ENCODE measurements at regions not wholly inside any gene's neighbourhood (a gene's known extent, or its start where the extent isn't known, plus 50 kb on each side); places are given as distances from the start of the nearest gene placed in this dataset.
"Not testable (repeated sequence)": the region's sequence is repeated elsewhere in the genome, so short reads cannot be mapped to it uniquely, and the experiment has no call there.

GRCh38 chr10:109732254-109732965 lies 190.9 kb downstream of the XPNPEP1 start:
- H3K79me2 ChIP-seq (ENCODE audit: control insufficient read depth, insufficient read depth, low read length) = no peaks in the 10 kb centered on the region
- no peak overlapping the region for H2AFZ ChIP-seq (ENCODE audit: low read length)
- no peaks in the 10 kb centered on the region for H3K36me3 ChIP-seq (ENCODE audit: control insufficient read depth, insufficient read depth, low read length)
- no peak overlapping the region for H3K27ac ChIP-seq (ENCODE audit: insufficient read depth, low read length)
- H3K4me1 ChIP-seq (ENCODE audit: control insufficient read depth, extremely low read depth, insufficient read depth, low read length) = no peaks in the 10 kb centered on the region
- H3K4me3 ChIP-seq (replicated peaks in 1 of 4; ENCODE audit: control extremely low read depth in 1 of 4, insufficient read depth in 1 of 4, low read depth in 3 of 4, low read length in 4 of 4) = no peak overlapping the region
- H3K9ac ChIP-seq (ENCODE audit: insufficient read depth, low read length) = no peak overlapping the region
- H3K4me2 ChIP-seq (ENCODE audit: extremely low read depth, insufficient read depth, low read length) = no peak overlapping the region
- no peak for DNase-seq (ENCODE audit: low read depth in 2 of 2)
- H3K9me3 ChIP-seq (ENCODE audit: control insufficient read depth, insufficient read depth, low read depth, low read length) = no peaks in the 10 kb centered on the region
- H3K27me3 ChIP-seq (ENCODE audit: control insufficient read depth, insufficient read depth, low read length) = no peaks in the 10 kb centered on the region
- no peaks in the 10 kb centered on the region for H4K20me1 ChIP-seq (ENCODE audit: control insufficient read depth, extremely low read depth, insufficient read depth, low read length)
- TF ChIP-seq EZH2 (IDR thresholded peaks at IDR 0.05; ENCODE audit: low read length, missing control alignments) (no peak), CTCF (conservative IDR thresholded peaks at IDR 0.05 in 1 of 2, IDR thresholded peaks at IDR 0.05 in 1 of 2; ENCODE audit: low read depth in 1 of 2, low read length in 2 of 2) (no peak)

GRCh38 chr10:109729895-109730294 lies 193.4 kb downstream of the XPNPEP1 start:
- H2AFZ ChIP-seq (ENCODE audit: low read length); DNase-seq (ENCODE audit: low read depth in 2 of 2); H3K36me3 ChIP-seq (ENCODE audit: control insufficient read depth, insufficient read depth, low read length): not testable (repeated sequence)

GRCh38 chr10:109727436-109727835 lies 195.9 kb downstream of the XPNPEP1 start:
- Histone ChIP-seq H3K79me2 (ENCODE audit: control insufficient read depth, insufficient read depth, low read length) (no peaks in the 10 kb centered on the region), H3K9ac (ENCODE audit: insufficient read depth, low read length) (no peak overlapping the region), H3K27ac (ENCODE audit: insufficient read depth, low read length) (no peak overlapping the region), H3K4me2 (ENCODE audit: extremely low read depth, insufficient read depth, low read length) (no peak overlapping the region), H3K36me3 (ENCODE audit: control insufficient read depth, insufficient read depth, low read length) (no peaks in the 10 kb centered on the region), H2AFZ (ENCODE audit: low read length) (no peak overlapping the region), H4K20me1 (ENCODE audit: control insufficient read depth, extremely low read depth, insufficient read depth, low read length) (no peaks in the 10 kb centered on the region), H3K9me3 (ENCODE audit: control insufficient read depth, insufficient read depth, low read depth, low read length) (no peaks in the 10 kb centered on the region), H3K27me3 (ENCODE audit: control insufficient read depth, insufficient read depth, low read length) (no peaks in the 10 kb centered on the region), H3K4me3 (replicated peaks in 1 of 4; ENCODE audit: control extremely low read depth in 1 of 4, insufficient read depth in 1 of 4, low read depth in 3 of 4, low read length in 4 of 4) (no peak overlapping the region), H3K4me1 (ENCODE audit: control insufficient read depth, extremely low read depth, insufficient read depth, low read length) (no peaks in the 10 kb centered on the region)
- TF ChIP-seq CTCF (conservative IDR thresholded peaks at IDR 0.05 in 1 of 2, IDR thresholded peaks at IDR 0.05 in 1 of 2; ENCODE audit: low read depth in 1 of 2, low read length in 2 of 2) (no peak), EZH2 (IDR thresholded peaks at IDR 0.05; ENCODE audit: low read length, missing control alignments) (no peak)
- no peak for DNase-seq (ENCODE audit: low read depth in 2 of 2)

More at GRCh38 chr10:109729895-109730294, 193.4 kb downstream of the XPNPEP1 start:
- not testable (repeated sequence) for H3K4me1 ChIP-seq (ENCODE audit: control insufficient read depth, extremely low read depth, insufficient read depth, low read length); H3K27ac ChIP-seq (ENCODE audit: insufficient read depth, low read length); H3K27me3 ChIP-seq (ENCODE audit: control insufficient read depth, insufficient read depth, low read length); H3K4me3 ChIP-seq (replicated peaks in 1 of 4; ENCODE audit: control extremely low read depth in 1 of 4, insufficient read depth in 1 of 4, low read depth in 3 of 4, low read length in 4 of 4); H3K9me3 ChIP-seq (ENCODE audit: control insufficient read depth, insufficient read depth, low read depth, low read length); H3K79me2 ChIP-seq (ENCODE audit: control insufficient read depth, insufficient read depth, low read length); H4K20me1 ChIP-seq (ENCODE audit: control insufficient read depth, extremely low read depth, insufficient read depth, low read length); H3K9ac ChIP-seq (ENCODE audit: insufficient read depth, low read length); H3K4me2 ChIP-seq (ENCODE audit: extremely low read depth, insufficient read depth, low read length)

Measured in fibroblast of lung (primary cell).